ENCODE measurements at regions not wholly inside any gene's neighbourhood (a gene's known extent, or its start where the extent isn't known, plus 50 kb on each side); places are given as distances from the start of the nearest gene placed in this dataset.

DNA sequence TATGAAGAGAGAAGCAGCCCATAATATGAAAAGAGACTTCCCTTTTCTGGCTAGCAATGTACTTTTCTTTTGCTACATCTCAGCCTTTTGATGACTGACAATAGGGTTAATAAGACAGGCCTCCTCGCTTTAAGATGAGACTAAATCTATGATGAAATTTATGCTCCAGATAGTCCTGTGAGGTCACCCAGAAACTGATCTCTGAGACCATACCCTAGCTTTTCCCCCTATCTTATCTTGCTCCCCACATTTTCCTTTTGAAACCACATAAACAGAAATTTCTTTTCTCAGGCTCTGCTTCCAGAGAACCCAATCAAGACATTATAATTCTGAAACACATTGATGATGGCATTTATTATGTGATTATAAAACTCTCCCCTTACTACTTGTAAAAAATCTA lies 168.8 kb upstream of the CADM2 start:
- TF ChIP-seq POLR2A (IDR thresholded peaks at IDR 0.05) = no peak
- TF ChIP-seq, protein P1, sequence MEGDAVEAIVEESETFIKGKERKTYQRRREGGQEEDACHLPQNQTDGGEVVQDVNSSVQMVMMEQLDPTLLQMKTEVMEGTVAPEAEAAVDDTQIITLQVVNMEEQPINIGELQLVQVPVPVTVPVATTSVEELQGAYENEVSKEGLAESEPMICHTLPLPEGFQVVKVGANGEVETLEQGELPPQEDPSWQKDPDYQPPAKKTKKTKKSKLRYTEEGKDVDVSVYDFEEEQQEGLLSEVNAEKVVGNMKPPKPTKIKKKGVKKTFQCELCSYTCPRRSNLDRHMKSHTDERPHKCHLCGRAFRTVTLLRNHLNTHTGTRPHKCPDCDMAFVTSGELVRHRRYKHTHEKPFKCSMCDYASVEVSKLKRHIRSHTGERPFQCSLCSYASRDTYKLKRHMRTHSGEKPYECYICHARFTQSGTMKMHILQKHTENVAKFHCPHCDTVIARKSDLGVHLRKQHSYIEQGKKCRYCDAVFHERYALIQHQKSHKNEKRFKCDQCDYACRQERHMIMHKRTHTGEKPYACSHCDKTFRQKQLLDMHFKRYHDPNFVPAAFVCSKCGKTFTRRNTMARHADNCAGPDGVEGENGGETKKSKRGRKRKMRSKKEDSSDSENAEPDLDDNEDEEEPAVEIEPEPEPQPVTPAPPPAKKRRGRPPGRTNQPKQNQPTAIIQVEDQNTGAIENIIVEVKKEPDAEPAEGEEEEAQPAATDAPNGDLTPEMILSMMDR (IDR thresholded peaks at IDR 0.05) = no peak

All from Peyer's patch (tissue), 4 donors.